Sigmoid colon (tissue), 4 donors: ENCODE measurements at regions not wholly inside any gene's neighbourhood (a gene's known extent, or its start where the extent isn't known, plus 50 kb on each side); places are given as distances from the start of the nearest gene placed in this dataset.

Experiments
- POLR2AphosphoS5 ChIP-seq, 4 donors: sonication (generic); formaldehyde crosslinking; IDR thresholded peaks; one replicate each; pipeline ENCODE4 v1.6.1; 2017; ENCODE audit warnings: antibody characterized with exemption in 4 of 4
- TF ChIP-seq, protein P1 (sequence below), 4 experiments: fragments of 450-650 bp in 3 of 4; fragments of 200-600 bp in 1 of 4; IDR thresholded peaks; one replicate each; pipeline ENCODE4 v1.5.1; 2016 to 2019; ENCODE audit warnings: antibody characterized with exemption in 4 of 4, mild to moderate bottlenecking in 3 of 4, moderate library complexity in 2 of 4

DNA sequence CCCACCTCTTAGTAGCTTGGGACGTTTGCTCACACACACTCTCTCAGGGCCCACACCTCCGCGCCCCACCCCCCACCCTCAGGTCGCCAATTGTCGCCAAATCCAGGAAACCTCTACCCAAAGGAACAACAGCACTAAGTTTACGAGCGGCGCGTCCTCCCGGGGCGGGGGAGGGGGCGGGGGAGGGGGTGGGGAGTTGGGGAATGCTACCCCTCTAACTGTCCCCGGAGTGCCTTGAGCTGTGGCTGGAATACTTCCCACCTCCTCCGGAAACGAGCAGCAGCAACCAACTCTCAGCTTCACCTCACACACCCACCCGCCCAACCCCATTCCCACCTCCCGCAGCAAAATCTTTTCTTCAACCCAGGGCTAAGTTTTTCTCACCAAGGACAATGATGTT is 135.6 kb upstream of the ZIC3 start:
- TF ChIP-seq, protein P1, sequence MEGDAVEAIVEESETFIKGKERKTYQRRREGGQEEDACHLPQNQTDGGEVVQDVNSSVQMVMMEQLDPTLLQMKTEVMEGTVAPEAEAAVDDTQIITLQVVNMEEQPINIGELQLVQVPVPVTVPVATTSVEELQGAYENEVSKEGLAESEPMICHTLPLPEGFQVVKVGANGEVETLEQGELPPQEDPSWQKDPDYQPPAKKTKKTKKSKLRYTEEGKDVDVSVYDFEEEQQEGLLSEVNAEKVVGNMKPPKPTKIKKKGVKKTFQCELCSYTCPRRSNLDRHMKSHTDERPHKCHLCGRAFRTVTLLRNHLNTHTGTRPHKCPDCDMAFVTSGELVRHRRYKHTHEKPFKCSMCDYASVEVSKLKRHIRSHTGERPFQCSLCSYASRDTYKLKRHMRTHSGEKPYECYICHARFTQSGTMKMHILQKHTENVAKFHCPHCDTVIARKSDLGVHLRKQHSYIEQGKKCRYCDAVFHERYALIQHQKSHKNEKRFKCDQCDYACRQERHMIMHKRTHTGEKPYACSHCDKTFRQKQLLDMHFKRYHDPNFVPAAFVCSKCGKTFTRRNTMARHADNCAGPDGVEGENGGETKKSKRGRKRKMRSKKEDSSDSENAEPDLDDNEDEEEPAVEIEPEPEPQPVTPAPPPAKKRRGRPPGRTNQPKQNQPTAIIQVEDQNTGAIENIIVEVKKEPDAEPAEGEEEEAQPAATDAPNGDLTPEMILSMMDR (IDR thresholded peaks at IDR 0.05): no peak
- TF ChIP-seq POLR2AphosphoS5 (IDR thresholded peaks at IDR 0.05): no peak
